G401 (cell line): ENCODE measurements at regions not wholly inside any gene's neighbourhood (a gene's known extent, or its start where the extent isn't known, plus 50 kb on each side); places are given as distances from the start of the nearest gene placed in this dataset.
"Not testable (repeated sequence)": the region's sequence is repeated elsewhere in the genome, so short reads cannot be mapped to it uniquely, and the experiment has no call there.

Source experiments
- DNase-seq: peaks from one replicate; pipeline ENCODE4 v3.0.0-alpha.2; 2015; ENCODE audit warnings: low spot score
- in situ Hi-C: cut with HindIII; loops from 2 replicates; pipeline ENCODE4 v1.10.0; 2016; ENCODE audit warnings: low sequenced_read_pairs, mixed read lengths

- no peak for DNase-seq
- in situ Hi-C loops, result no loop called here
Measured at GRCh38 chr2:40666398-40666797, 214.5 kb upstream of the SLC8A1 start.

- in situ Hi-C loops, result no loop called here
- no peak for DNase-seq
Measured at GRCh38 chr2:40668425-40668824, 216.5 kb upstream of the SLC8A1 start.

GRCh38 chr2:40676134-40676790, 224.4 kb upstream of the SLC8A1 start:
- in situ Hi-C loops, DNase-seq: not testable (repeated sequence)

GRCh38 chr2:40680547-40680946, 228.7 kb upstream of the SLC8A1 start:
- in situ Hi-C loops, result no loop called here
- DNase-seq, result no peak

GRCh38 chr2:40690036-40690435, 238.1 kb upstream of the SLC8A1 start:
- in situ Hi-C loops, result no loop called here
- no peak for DNase-seq

DNA sequence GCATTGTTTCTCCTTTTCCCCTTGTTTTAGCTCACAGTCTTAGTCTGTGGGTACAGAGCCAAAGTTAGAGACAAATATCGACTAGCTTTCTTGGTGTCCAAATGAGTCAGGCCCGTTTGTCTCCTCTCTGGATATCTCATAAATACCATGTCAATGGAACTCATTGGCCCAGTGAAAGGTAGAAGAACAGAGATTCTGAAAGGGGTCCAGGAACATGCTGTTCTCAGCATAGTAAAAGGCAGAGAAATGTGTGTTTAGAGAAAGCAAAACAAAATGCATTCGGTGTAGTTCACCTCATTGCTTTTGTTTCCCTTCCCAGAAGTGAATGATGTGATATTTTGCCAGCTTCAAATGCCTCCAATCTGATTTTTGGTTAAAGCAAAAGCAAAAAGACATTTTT, 238.6 kb upstream of the SLC8A1 start:
- in situ Hi-C loops, result no loop called here
- DNase-seq, result no peak

GRCh38 chr2:40700231-40700954, 248.5 kb upstream of the SLC8A1 start:
- DNase-seq, result no peak
- in situ Hi-C loops, result no loop called here

GRCh38 chr2:40712197-40712894, 260.5 kb upstream of the SLC8A1 start:
- DNase-seq, in situ Hi-C loops: not testable (repeated sequence)

- in situ Hi-C loops, result no loop called here
- no peak for DNase-seq
Measured at GRCh38 chr2:40716879-40717278, 265.0 kb upstream of the SLC8A1 start.

DNA sequence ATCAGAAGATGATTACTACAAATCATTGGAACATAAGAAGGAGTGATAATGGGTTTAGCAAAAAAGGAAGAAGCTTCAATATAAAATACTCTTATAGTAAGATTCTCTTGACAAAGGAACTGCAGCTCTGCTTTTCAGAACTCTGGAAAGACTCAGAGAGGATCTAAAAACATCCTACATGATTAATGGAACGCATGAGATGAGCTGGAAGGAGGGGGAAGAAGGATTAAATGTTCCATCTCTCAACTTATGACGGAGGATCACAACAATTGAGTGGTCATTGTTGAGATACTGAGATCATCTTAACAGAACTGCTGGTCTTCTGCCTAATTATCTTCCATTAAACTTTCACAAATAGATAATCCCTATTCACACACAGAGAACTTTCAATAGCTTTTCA, 267.5 kb upstream of the SLC8A1 start:
- in situ Hi-C loops, result no loop called here

GRCh38 chr2:40721595-40721994, 269.7 kb upstream of the SLC8A1 start:
- in situ Hi-C loops, result no loop called here
- DNase-seq, result no peak

More for the DNA sequence above, 267.5 kb upstream of the SLC8A1 start:
- no peak for DNase-seq

- DNase-seq, result no peak
- in situ Hi-C loops, result no loop called here
Measured at GRCh38 chr2:40723194-40723593, 271.3 kb upstream of the SLC8A1 start.

GRCh38 chr2:40725040-40725439, 273.1 kb upstream of the SLC8A1 start:
- no peak for DNase-seq

DNA sequence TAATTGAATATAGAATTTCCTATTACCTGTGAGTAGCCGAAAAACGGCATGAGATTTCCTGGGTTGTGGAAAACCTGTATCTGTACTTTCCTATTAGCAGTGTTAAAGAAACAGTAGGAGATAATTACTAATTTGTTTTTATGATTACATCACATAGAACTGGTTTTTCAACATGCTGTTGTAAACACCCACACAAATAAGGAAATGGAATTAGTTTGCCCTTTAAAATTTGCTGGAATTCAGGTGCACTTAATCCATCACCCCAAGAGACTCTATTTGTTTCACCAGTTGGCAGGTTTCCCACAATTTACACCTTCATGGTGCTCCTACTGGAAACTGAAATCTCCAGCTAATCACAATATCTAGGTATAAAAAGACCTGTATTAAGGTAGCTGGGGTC, 274.1 kb upstream of the SLC8A1 start:
- in situ Hi-C loops, result no loop called here
- no peak for DNase-seq

More at GRCh38 chr2:40725040-40725439, 273.1 kb upstream of the SLC8A1 start:
- in situ Hi-C loops, result no loop called here

- DNase-seq, result no peak
- in situ Hi-C loops, result no loop called here
Measured at GRCh38 chr2:40734797-40735196, 282.9 kb upstream of the SLC8A1 start.

GRCh38 chr2:40737180-40737579, 285.3 kb upstream of the SLC8A1 start:
- in situ Hi-C loops, result no loop called here
- no peak for DNase-seq

DNA sequence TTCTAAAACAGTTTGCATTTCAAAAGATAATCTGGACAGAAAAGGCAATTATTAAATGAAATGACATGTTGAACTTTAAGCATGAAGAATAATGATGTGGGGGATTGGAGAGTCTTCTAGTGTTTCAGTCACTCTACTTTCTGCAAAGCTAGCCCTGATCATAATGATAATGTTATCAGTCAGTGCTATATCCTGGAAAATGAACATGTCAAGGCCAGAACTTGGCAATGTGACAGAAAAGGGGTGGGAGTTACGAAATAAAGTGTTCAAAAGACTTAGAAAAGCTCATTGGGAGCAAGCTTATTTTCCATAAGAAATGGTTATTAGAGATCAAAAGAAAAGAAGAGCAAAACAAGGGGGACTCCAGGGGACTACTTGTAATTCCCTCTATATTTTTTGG, 288.5 kb upstream of the SLC8A1 start:
- no peak for DNase-seq
- in situ Hi-C loops, result no loop called here

DNA sequence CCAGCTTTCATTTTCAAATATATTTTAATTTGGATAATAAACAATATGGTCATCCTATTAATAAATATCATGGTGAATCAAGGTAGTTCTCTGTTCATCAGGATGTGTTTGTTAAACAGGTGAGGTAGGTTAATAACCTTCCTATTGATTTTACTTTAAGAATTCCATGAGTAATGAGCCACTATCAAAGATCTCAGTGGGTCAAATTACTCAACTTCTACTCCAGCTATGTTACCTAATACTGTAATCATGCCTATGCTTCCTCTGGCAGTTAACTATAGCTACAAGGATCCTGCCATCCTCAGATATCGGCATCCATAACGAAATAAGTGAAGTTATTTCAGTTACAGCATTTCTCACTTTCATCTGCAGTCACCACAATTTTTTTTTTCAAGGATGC, 289.6 kb upstream of the SLC8A1 start:
- DNase-seq, result no peak
- in situ Hi-C loops, result no loop called here

- no peak for DNase-seq
- in situ Hi-C loops, result no loop called here
Measured at GRCh38 chr2:40746191-40746590, 294.3 kb upstream of the SLC8A1 start.

GRCh38 chr2:40751981-40752380, 300.1 kb upstream of the SLC8A1 start:
- DNase-seq, result no peak

More at GRCh38 chr2:40751981-40752380, 300.1 kb upstream of the SLC8A1 start:
- in situ Hi-C loops, result no loop called here
